ENCODE measurements at regions not wholly inside any gene's neighbourhood (a gene's known extent, or its start where the extent isn't known, plus 50 kb on each side); places are given as distances from the start of the nearest gene placed in this dataset.

- TF ChIP-seq TCF7L2 (IDR thresholded peaks at IDR 0.05; ENCODE audit: low read depth, low read length) (no peak), CTCF (IDR thresholded peaks at IDR 0.05) (no peak), POLR2AphosphoS5 (IDR thresholded peaks at IDR 0.05; ENCODE audit: low read depth, low read length) (no peak), REST (IDR thresholded peaks at IDR 0.05; ENCODE audit: insufficient read depth in 1 of 2, low read depth in 2 of 2, low read length in 1 of 2) (no peak), SIN3A (IDR thresholded peaks at IDR 0.05; ENCODE audit: borderline replicate concordance, insufficient read depth, low read depth, low read length) (no peak)
- no peak for ATAC-seq
Observed at GRCh38 chr10:81814842-81815241, 60.2 kb upstream of the NRG3 start.

GRCh38 chr10:81817596-81818170, 57.3 kb upstream of the NRG3 start:
- Histone ChIP-seq H3K27ac (ENCODE audit: low read length) (no peak overlapping the region), H3K9me3 (ENCODE audit: control insufficient read depth, insufficient read depth, low read depth, low read length) (no peaks in the 10 kb centered on the region), H3K27me3 (ENCODE audit: control insufficient read depth, insufficient read depth, low read length) (no peaks in the 10 kb centered on the region), H3K36me3 (ENCODE audit: control insufficient read depth, insufficient read depth, low read length) (no peaks in the 10 kb centered on the region), H3K4me3 (ENCODE audit: low read depth in 2 of 2, low read length in 2 of 2) (no peak overlapping the region), H3K4me1 (ENCODE audit: control insufficient read depth, insufficient read depth, low read length) (no peaks in the 10 kb centered on the region)
- no peak for DNase-seq (ENCODE audit: low read depth, low spot score)
- in situ Hi-C loops (cut with HindIII; ENCODE audit: low pct_unique_long_range_greater_than_20kb, low sequenced_read_pairs) (no loop called here), intact Hi-C loops (cut with micrococcal nuclease; ENCODE audit: unreplicated experiment) (no loop called here)
- ChIA-PET POLR2A (no interaction called here), CTCF (no interaction called here)
- no peak for ATAC-seq
- no TSS peak for BruUV-seq (replicated peaks)
- no peak for TF ChIP-seq CTCF (IDR thresholded peaks at IDR 0.05)
- no peak for TF ChIP-seq SIN3A (IDR thresholded peaks at IDR 0.05; ENCODE audit: borderline replicate concordance, insufficient read depth, low read depth, low read length)
- no peak for TF ChIP-seq REST (IDR thresholded peaks at IDR 0.05; ENCODE audit: insufficient read depth in 1 of 2, low read depth in 2 of 2, low read length in 1 of 2)
- TF ChIP-seq TCF7L2 (IDR thresholded peaks at IDR 0.05; ENCODE audit: low read depth, low read length) = no peak
- TF ChIP-seq POLR2AphosphoS5 (IDR thresholded peaks at IDR 0.05; ENCODE audit: low read depth, low read length) = no peak

More at GRCh38 chr10:81814842-81815241, 60.2 kb upstream of the NRG3 start:
- H3K27me3 ChIP-seq (ENCODE audit: control insufficient read depth, insufficient read depth, low read length) = no peaks in the 10 kb centered on the region
- H3K9me3 ChIP-seq (ENCODE audit: control insufficient read depth, insufficient read depth, low read depth, low read length) = peaks cover 3% of the 10 kb centered on the region; the same call in 1 of the 2 replicates
- DNase-seq (ENCODE audit: low read depth, low spot score) = no peak
- no peaks in the 10 kb centered on the region for H3K36me3 ChIP-seq (ENCODE audit: control insufficient read depth, insufficient read depth, low read length)
- intact Hi-C loops (cut with micrococcal nuclease; ENCODE audit: unreplicated experiment) = no loop called here
- POLR2A ChIA-PET = no interaction called here
- no peaks in the 10 kb centered on the region for H3K4me1 ChIP-seq (ENCODE audit: control insufficient read depth, insufficient read depth, low read length)
- H3K4me3 ChIP-seq (ENCODE audit: low read depth in 2 of 2, low read length in 2 of 2) = no peak overlapping the region
- CTCF ChIA-PET = no interaction called here
- no peak overlapping the region for H3K27ac ChIP-seq (ENCODE audit: low read length)
- in situ Hi-C loops (cut with HindIII; ENCODE audit: low pct_unique_long_range_greater_than_20kb, low sequenced_read_pairs) = no loop called here
- BruUV-seq (replicated peaks) = no TSS peak

All from Panc1 (cell line).